NT2/D1 (cell line): ENCODE measurements at regions not wholly inside any gene's neighbourhood (a gene's known extent, or its start where the extent isn't known, plus 50 kb on each side); places are given as distances from the start of the nearest gene placed in this dataset.

Experiments
- SUZ12 ChIP-seq: IDR thresholded peaks from 2 replicates; pipeline ENCODE4 v1.6.1; 2011; ENCODE audit not compliant: insufficient read length, insufficient read depth; ENCODE audit errors: extremely low read depth
- ZNF274 ChIP-seq: IDR thresholded peaks from 2 replicates; pipeline ENCODE4 v1.6.1; 2011; ENCODE audit warnings: mild to moderate bottlenecking, low read depth, low read length

- TF ChIP-seq ZNF274 = no peak
- TF ChIP-seq SUZ12 = no peak
These were observed 1267.9 kb downstream of the AMY1C start for GRCh38 chr1:105017587-105017986.
